ENCODE measurements at regions not wholly inside any gene's neighbourhood (a gene's known extent, or its start where the extent isn't known, plus 50 kb on each side); places are given as distances from the start of the nearest gene placed in this dataset.

DNA sequence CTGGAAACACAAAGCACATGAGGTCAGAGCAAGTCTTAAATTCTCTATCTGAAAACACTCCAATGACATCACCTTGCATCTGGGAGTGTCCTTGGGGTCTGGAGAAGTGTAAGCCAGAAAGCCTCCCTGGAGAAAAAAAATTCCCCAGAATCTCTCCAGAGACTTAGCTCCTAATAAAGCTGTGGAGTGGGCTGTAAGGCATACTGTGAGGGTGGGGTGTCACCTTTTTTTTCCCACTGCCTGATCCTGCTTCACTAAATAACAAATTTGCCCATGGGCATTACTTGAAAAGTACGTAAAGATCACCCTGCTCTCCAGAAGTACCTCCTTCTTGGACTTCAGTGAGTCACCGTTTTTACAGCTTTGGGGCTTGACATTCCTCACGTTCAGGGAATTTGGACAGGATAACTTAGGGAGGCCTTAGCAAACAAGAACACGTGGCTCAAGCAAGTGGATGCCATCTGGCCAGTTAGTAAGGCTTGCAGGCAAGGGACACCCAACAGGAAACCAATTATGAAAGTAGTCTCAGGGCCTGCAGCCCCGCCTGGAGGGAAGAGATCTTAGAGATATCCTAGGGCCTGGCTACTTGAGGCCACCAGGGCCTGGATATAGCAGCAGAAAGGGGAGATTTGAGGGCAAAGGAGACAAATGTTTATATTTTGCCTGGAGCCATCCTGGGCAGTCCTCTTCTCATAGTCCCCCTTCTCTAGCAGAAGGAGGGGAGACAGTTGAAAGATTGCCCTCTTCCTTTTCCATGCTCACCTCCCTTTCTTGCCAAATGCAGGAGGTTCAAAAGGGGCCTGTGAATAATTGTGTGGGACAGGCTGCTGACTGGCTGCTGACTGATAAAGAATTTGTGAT, 60.1 kb upstream of the PLAC1 start:
- Histone ChIP-seq H3K4me1 (ENCODE audit: control insufficient read depth, insufficient read depth, low read length, unreplicated experiment) (peaks cover 13% of the 10 kb centered on the region), H3K36me3 (ENCODE audit: insufficient read depth, low read length) (no peaks in the 10 kb centered on the region), H3K27ac (ENCODE audit: low read depth, low read length) (peak overlapping the region; percentile 65), H2AFZ (ENCODE audit: low read length, unreplicated experiment) (peak overlapping the region; percentile 23), H3K27me3 (ENCODE audit: insufficient read depth, low read length) (no peaks in the 10 kb centered on the region), H3K4me3 (ENCODE audit: low read depth, low read length) (no peak overlapping the region), H3K79me2 (ENCODE audit: control insufficient read depth, insufficient read depth, low read length, unreplicated experiment) (no peaks in the 10 kb centered on the region)

DNA sequence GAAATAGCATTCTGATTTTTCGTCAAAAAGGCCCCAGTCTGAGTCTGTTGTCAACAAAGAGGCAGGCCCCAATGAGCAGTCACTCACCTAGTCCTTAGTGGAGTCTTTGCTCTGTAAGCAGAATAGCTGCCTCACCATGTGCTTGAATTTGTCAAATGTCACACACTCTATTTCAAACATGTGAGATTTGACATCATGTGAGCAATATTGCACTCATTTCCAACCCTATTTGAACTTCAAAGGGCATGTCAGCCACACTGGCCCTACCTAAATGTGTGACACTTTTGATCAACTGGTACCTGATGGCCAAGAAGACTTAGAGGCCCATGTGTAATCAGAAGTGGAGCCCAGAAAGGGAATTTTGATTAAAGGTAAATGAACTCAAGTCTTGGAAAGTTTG, 59.4 kb upstream of the PLAC1 start:
- no peaks in the 10 kb centered on the region for H3K79me2 ChIP-seq (ENCODE audit: control insufficient read depth, insufficient read depth, low read length, unreplicated experiment)
- H3K4me1 ChIP-seq (ENCODE audit: control insufficient read depth, insufficient read depth, low read length, unreplicated experiment): peaks cover 13% of the 10 kb centered on the region
- H3K36me3 ChIP-seq (ENCODE audit: insufficient read depth, low read length): no peaks in the 10 kb centered on the region
- no peaks in the 10 kb centered on the region for H3K27me3 ChIP-seq (ENCODE audit: insufficient read depth, low read length)
- no peak overlapping the region for H3K4me3 ChIP-seq (ENCODE audit: low read depth, low read length)
- H3K27ac ChIP-seq (ENCODE audit: low read depth, low read length): peak overlapping the region; percentile 65
- peak overlapping the region; percentile 23 for H2AFZ ChIP-seq (ENCODE audit: low read length, unreplicated experiment)

DNA sequence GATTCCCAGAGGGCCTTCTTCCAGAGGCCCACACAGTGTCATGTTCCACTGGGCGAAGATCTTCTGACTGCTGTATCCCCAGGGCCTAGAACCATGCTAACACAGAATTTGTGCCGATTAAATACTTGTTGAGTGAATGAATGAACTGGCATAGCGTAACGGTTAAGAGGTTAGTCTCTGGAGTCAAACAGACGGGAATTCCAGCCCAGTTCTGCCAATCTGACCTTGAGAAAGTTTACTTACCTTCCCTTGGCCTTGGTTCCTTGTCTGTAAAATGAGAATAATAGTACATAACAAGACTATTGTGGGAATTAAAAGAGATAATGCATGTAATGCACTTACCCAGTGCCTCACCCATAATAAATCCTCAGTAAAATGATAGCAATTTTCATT, 58.3 kb upstream of the PLAC1 start:
- peaks cover 13% of the 10 kb centered on the region for H3K4me1 ChIP-seq (ENCODE audit: control insufficient read depth, insufficient read depth, low read length, unreplicated experiment)
- H3K27ac ChIP-seq (ENCODE audit: low read depth, low read length): no peak overlapping the region
- no peaks in the 10 kb centered on the region for H3K36me3 ChIP-seq (ENCODE audit: insufficient read depth, low read length)
- H3K79me2 ChIP-seq (ENCODE audit: control insufficient read depth, insufficient read depth, low read length, unreplicated experiment): no peaks in the 10 kb centered on the region
- H2AFZ ChIP-seq (ENCODE audit: low read length, unreplicated experiment): no peak overlapping the region
- H3K4me3 ChIP-seq (ENCODE audit: low read depth, low read length): no peak overlapping the region
- no peaks in the 10 kb centered on the region for H3K27me3 ChIP-seq (ENCODE audit: insufficient read depth, low read length)

DNA sequence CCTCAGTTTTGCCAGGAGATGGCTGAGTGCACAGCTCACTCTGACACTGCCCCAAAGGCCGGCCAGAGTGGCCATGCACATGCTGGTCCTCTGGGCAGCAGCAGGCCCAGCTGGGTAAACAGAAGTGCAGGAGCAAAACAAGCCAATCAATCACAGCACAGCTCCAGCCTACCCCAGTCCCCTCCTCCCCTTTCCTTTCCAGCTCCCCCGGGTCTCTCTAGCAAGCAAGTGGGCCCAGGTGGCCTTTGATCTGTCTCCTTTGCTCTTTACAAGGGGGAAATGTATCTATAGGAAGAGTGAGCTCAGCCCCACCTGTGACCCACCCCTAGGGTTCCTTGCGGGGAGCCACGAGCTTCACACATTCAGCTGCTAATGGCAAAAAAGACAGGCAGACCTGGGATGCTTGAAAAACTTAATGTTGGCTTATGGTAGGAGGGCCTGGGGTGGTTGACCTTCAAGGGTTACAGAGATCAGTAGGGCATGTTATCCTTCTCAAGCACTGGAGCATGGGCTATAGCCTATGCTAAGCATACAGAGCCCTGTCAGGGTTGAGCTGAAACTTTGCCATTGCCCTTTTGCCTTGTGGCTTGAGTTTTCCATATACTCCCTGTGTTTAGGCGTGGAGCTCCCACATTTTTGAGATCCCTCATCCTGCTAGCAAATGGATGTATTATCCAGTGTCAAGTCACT, 57.8 kb upstream of the PLAC1 start:
- Histone ChIP-seq H3K27ac (ENCODE audit: low read depth, low read length) (no peak overlapping the region), H3K4me3 (ENCODE audit: low read depth, low read length) (no peak overlapping the region), H3K27me3 (ENCODE audit: insufficient read depth, low read length) (no peaks in the 10 kb centered on the region), H3K36me3 (ENCODE audit: insufficient read depth, low read length) (no peaks in the 10 kb centered on the region), H2AFZ (ENCODE audit: low read length, unreplicated experiment) (no peak overlapping the region), H3K79me2 (ENCODE audit: control insufficient read depth, insufficient read depth, low read length, unreplicated experiment) (no peaks in the 10 kb centered on the region), H3K4me1 (ENCODE audit: control insufficient read depth, insufficient read depth, low read length, unreplicated experiment) (peaks cover 13% of the 10 kb centered on the region)

DNA sequence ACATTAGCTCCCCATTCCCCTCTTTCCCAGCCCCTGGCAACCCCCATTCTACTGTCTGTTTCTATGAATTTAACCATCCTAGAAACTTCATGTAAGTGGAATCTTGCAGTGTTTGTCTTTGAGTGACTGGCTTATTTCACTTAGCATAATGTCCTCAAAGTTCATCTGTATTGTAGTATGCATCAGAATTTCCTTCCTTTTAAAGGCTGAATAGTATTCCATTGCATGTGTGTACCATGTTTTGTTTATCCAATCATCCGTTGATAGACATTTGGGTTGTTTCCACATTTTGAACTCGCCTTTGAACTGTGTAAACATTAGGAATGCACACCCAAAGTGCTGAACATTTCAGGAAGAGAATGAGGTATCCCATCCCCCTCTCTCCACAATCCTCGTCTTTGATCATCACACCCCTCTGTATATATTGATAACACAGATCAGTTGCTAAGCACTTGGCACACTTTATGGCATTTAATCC, 56.4 kb upstream of the PLAC1 start:
- no peaks in the 10 kb centered on the region for H3K36me3 ChIP-seq (ENCODE audit: insufficient read depth, low read length)
- no peak overlapping the region for H3K4me3 ChIP-seq (ENCODE audit: low read depth, low read length)
- H2AFZ ChIP-seq (ENCODE audit: low read length, unreplicated experiment): no peak overlapping the region
- H3K79me2 ChIP-seq (ENCODE audit: control insufficient read depth, insufficient read depth, low read length, unreplicated experiment): no peaks in the 10 kb centered on the region
- no peaks in the 10 kb centered on the region for H3K27me3 ChIP-seq (ENCODE audit: insufficient read depth, low read length)
- no peak overlapping the region for H3K27ac ChIP-seq (ENCODE audit: low read depth, low read length)
- peaks cover 13% of the 10 kb centered on the region for H3K4me1 ChIP-seq (ENCODE audit: control insufficient read depth, insufficient read depth, low read length, unreplicated experiment)

DNA sequence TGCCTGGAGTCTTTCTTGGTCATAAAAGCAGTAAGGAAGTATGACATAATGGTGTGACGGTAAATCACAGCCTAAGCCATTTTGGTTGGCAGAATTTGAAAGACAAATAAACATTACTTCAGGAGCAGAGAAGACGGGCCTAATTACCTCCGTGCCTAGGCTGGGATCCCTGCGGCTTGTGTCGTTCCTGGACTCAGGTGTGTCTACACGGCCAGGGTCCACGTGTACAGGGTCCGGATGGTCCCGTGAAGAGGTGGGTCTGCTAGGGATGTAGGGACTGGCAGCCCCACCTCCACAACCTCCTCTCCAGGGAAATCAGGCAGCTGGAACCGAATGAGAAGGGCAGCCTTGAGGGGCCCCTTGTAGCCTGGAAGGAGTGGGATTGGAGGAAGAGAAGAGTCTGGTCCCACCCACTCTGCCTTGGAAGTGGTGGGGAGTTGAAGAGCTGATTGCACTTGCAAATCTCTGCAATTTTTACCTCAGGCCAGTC, 55.4 kb upstream of the PLAC1 start:
- Histone ChIP-seq H2AFZ (ENCODE audit: low read length, unreplicated experiment) (no peak overlapping the region), H3K4me1 (ENCODE audit: control insufficient read depth, insufficient read depth, low read length, unreplicated experiment) (peaks cover 9% of the 10 kb centered on the region), H3K4me3 (ENCODE audit: low read depth, low read length) (no peak overlapping the region), H3K79me2 (ENCODE audit: control insufficient read depth, insufficient read depth, low read length, unreplicated experiment) (no peaks in the 10 kb centered on the region), H3K36me3 (ENCODE audit: insufficient read depth, low read length) (no peaks in the 10 kb centered on the region), H3K27ac (ENCODE audit: low read depth, low read length) (no peak overlapping the region), H3K27me3 (ENCODE audit: insufficient read depth, low read length) (no peaks in the 10 kb centered on the region)

DNA sequence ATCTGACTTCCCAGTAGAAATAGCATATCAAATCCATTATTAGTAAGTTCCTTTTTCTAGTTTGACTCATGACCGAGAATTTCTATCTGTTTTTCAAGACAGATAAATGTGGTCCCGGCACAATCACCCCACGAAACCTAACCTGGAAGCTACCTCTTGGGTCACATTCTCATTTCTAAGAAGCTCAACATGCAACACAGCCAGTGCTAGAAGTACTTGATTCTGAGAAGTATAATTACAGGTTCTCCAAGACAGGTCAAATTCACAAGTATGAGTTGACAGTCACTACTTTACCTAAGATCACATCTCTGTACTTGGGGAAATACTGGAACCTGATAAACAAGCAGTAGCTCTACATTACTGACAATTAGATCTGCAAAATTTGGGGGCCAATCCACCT, 54.0 kb upstream of the PLAC1 start:
- no peak overlapping the region for H2AFZ ChIP-seq (ENCODE audit: low read length, unreplicated experiment)
- H3K4me1 ChIP-seq (ENCODE audit: control insufficient read depth, insufficient read depth, low read length, unreplicated experiment): no peaks in the 10 kb centered on the region
- no peaks in the 10 kb centered on the region for H3K27me3 ChIP-seq (ENCODE audit: insufficient read depth, low read length)
- no peaks in the 10 kb centered on the region for H3K79me2 ChIP-seq (ENCODE audit: control insufficient read depth, insufficient read depth, low read length, unreplicated experiment)
- H3K4me3 ChIP-seq (ENCODE audit: low read depth, low read length): no peak overlapping the region
- H3K27ac ChIP-seq (ENCODE audit: low read depth, low read length): no peak overlapping the region
- no peaks in the 10 kb centered on the region for H3K36me3 ChIP-seq (ENCODE audit: insufficient read depth, low read length)

DNA sequence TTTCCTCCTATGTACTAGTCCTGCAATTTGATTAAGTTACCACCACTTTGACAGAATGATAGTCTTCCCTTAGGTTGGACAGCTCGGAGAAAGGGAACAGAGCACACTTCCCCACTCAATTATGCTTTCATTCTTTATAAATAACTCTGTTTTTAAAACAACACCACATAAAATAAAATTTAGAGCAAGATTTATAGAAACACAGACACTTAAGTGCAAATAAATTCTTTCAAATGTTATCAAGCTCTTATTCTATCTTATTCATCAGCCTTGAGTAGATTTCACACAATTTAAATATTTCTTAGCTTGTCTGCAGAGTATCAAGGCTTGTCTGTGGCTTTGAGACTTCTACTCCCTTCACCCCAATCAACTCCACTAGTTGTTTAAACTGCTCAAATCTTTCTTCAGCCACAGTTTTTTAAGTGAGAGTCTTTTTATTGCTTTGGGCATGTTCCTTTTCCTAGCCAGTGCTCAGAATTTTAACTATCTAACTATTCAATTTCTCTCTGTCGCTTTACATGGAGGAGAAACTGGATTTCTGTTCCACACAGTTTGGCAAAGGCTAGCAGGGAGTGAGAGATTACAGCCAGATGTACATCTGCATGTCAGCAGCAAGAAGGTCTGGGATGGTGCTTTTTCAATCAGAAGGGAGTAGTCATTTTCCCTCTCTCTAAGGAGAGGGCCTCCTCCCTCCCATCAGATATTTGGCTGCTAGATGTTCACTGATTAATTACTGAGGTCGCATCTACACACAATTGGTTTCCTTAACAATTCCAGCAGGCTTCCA, 53.1 kb upstream of the PLAC1 start:
- Histone ChIP-seq H3K36me3 (ENCODE audit: insufficient read depth, low read length) (no peaks in the 10 kb centered on the region), H3K4me3 (ENCODE audit: low read depth, low read length) (no peak overlapping the region), H3K4me1 (ENCODE audit: control insufficient read depth, insufficient read depth, low read length, unreplicated experiment) (no peaks in the 10 kb centered on the region), H3K79me2 (ENCODE audit: control insufficient read depth, insufficient read depth, low read length, unreplicated experiment) (no peaks in the 10 kb centered on the region), H3K27me3 (ENCODE audit: insufficient read depth, low read length) (no peaks in the 10 kb centered on the region), H3K27ac (ENCODE audit: low read depth, low read length) (no peak overlapping the region), H2AFZ (ENCODE audit: low read length, unreplicated experiment) (no peak overlapping the region)
